ENCODE measurements at regions not wholly inside any gene's neighbourhood (a gene's known extent, or its start where the extent isn't known, plus 50 kb on each side); places are given as distances from the start of the nearest gene placed in this dataset.

GRCh38 chr13:63094717-63095116, 1679.1 kb upstream of the PCDH20 start:
- H3K36me3 ChIP-seq (ENCODE audit: control insufficient read depth in 1 of 2, insufficient read depth in 2 of 2, low read length in 1 of 2): no peaks in the 10 kb centered on the region
- peaks cover 1% of the 10 kb centered on the region for H3K9me3 ChIP-seq (ENCODE audit: control insufficient read depth, low read length)
- H3K27me3 ChIP-seq (ENCODE audit: control insufficient read depth in 1 of 2, insufficient read depth in 2 of 2, low read length in 1 of 2): no peaks in the 10 kb centered on the region
- ATAC-seq (ENCODE audit: low FRiP score) (no peak), DNase-seq (no peak)
- intact Hi-C loops (cut with DNase I): no loop called here
- H3K27ac ChIP-seq (ENCODE audit: low read depth in 1 of 2, low read length in 2 of 2): no peak overlapping the region
- WGBS, 2 donors: 88 to 98% methylated on average over 1 of the region's 1 CpG
- no peak overlapping the region for H3K4me3 ChIP-seq (ENCODE audit: low read length in 2 of 2)
- no peaks in the 10 kb centered on the region for H3K4me1 ChIP-seq (ENCODE audit: control insufficient read depth in 1 of 2, insufficient read depth in 2 of 2, low read length in 2 of 2)

GRCh38 chr13:63093907-63094469, 1678.3 kb upstream of the PCDH20 start:
- DNase-seq (no peak), ATAC-seq (ENCODE audit: low FRiP score) (no peak)
- intact Hi-C loops (cut with DNase I): no loop called here
- Histone ChIP-seq H3K27ac (ENCODE audit: low read depth in 1 of 2, low read length in 2 of 2) (no peak overlapping the region), H3K36me3 (ENCODE audit: control insufficient read depth in 1 of 2, insufficient read depth in 2 of 2, low read length in 1 of 2) (no peaks in the 10 kb centered on the region), H3K4me1 (ENCODE audit: control insufficient read depth in 1 of 2, insufficient read depth in 2 of 2, low read length in 2 of 2) (no peaks in the 10 kb centered on the region), H3K4me3 (ENCODE audit: low read length in 2 of 2) (no peak overlapping the region), H3K27me3 (ENCODE audit: control insufficient read depth in 1 of 2, insufficient read depth in 2 of 2, low read length in 1 of 2) (no peaks in the 10 kb centered on the region), H3K9me3 (ENCODE audit: control insufficient read depth, low read length) (peaks cover 1% of the 10 kb centered on the region)

GRCh38 chr13:63092456-63092855, 1676.8 kb upstream of the PCDH20 start:
- intact Hi-C loops (cut with DNase I): no loop called here
- Histone ChIP-seq H3K4me1 (ENCODE audit: control insufficient read depth in 1 of 2, insufficient read depth in 2 of 2, low read length in 2 of 2) (no peaks in the 10 kb centered on the region), H3K27ac (ENCODE audit: low read depth in 1 of 2, low read length in 2 of 2) (no peak overlapping the region), H3K9me3 (ENCODE audit: control insufficient read depth, low read length) (peaks cover 1% of the 10 kb centered on the region), H3K4me3 (ENCODE audit: low read length in 2 of 2) (no peak overlapping the region), H3K27me3 (ENCODE audit: control insufficient read depth in 1 of 2, insufficient read depth in 2 of 2, low read length in 1 of 2) (no peaks in the 10 kb centered on the region), H3K36me3 (ENCODE audit: control insufficient read depth in 1 of 2, insufficient read depth in 2 of 2, low read length in 1 of 2) (no peaks in the 10 kb centered on the region)
- WGBS, 2 donors: 95 to 99% methylated on average over 1 of the region's 1 CpG
- DNase-seq (no peak), ATAC-seq (ENCODE audit: low FRiP score) (no peak)

- Histone ChIP-seq H3K4me3 (ENCODE audit: low read length in 2 of 2) (no peak overlapping the region), H3K27ac (ENCODE audit: low read depth in 1 of 2, low read length in 2 of 2) (no peak overlapping the region), H3K4me1 (ENCODE audit: control insufficient read depth in 1 of 2, insufficient read depth in 2 of 2, low read length in 2 of 2) (no peaks in the 10 kb centered on the region), H3K27me3 (ENCODE audit: control insufficient read depth in 1 of 2, insufficient read depth in 2 of 2, low read length in 1 of 2) (no peaks in the 10 kb centered on the region), H3K36me3 (ENCODE audit: control insufficient read depth in 1 of 2, insufficient read depth in 2 of 2, low read length in 1 of 2) (no peaks in the 10 kb centered on the region), H3K9me3 (ENCODE audit: control insufficient read depth, low read length) (no peaks in the 10 kb centered on the region)
- DNase-seq (no peak), ATAC-seq (ENCODE audit: low FRiP score) (no peak)
- intact Hi-C loops (cut with DNase I): no loop called here
- 45 to 57% methylated on average over 1 of the region's 1 CpG for WGBS, 2 donors
Measured at GRCh38 chr13:63090524-63090923, 1674.9 kb upstream of the PCDH20 start.

- Histone ChIP-seq H3K27ac (ENCODE audit: low read depth in 1 of 2, low read length in 2 of 2) (no peak overlapping the region), H3K9me3 (ENCODE audit: control insufficient read depth, low read length) (no peaks in the 10 kb centered on the region), H3K4me3 (ENCODE audit: low read length in 2 of 2) (no peak overlapping the region), H3K4me1 (ENCODE audit: control insufficient read depth in 1 of 2, insufficient read depth in 2 of 2, low read length in 2 of 2) (no peaks in the 10 kb centered on the region), H3K27me3 (ENCODE audit: control insufficient read depth in 1 of 2, insufficient read depth in 2 of 2, low read length in 1 of 2) (no peaks in the 10 kb centered on the region), H3K36me3 (ENCODE audit: control insufficient read depth in 1 of 2, insufficient read depth in 2 of 2, low read length in 1 of 2) (no peaks in the 10 kb centered on the region)
- intact Hi-C loops (cut with DNase I): no loop called here
- WGBS, 2 donors: 70 to 81% methylated on average over 1 of the region's 1 CpG
- no peak for ATAC-seq (ENCODE audit: low FRiP score)
- DNase-seq: no peak
Measured at GRCh38 chr13:63088226-63088625, 1672.6 kb upstream of the PCDH20 start.

- H3K36me3 ChIP-seq (ENCODE audit: control insufficient read depth in 1 of 2, insufficient read depth in 2 of 2, low read length in 1 of 2): no peaks in the 10 kb centered on the region
- no peak for DNase-seq
Measured at GRCh38 chr13:63086286-63086685, 1670.6 kb upstream of the PCDH20 start.

GRCh38 chr13:63085851-63086250, 1670.2 kb upstream of the PCDH20 start:
- DNase-seq (no peak), ATAC-seq (ENCODE audit: low FRiP score) (no peak)
- H3K4me3 ChIP-seq (ENCODE audit: low read length in 2 of 2): no peak overlapping the region
- no peak overlapping the region for H3K27ac ChIP-seq (ENCODE audit: low read depth in 1 of 2, low read length in 2 of 2)
- H3K9me3 ChIP-seq (ENCODE audit: control insufficient read depth, low read length): no peaks in the 10 kb centered on the region
- WGBS, 2 donors: 66 to 71% methylated on average over 4 of the region's 4 CpGs
- H3K36me3 ChIP-seq (ENCODE audit: control insufficient read depth in 1 of 2, insufficient read depth in 2 of 2, low read length in 1 of 2): no peaks in the 10 kb centered on the region
- H3K4me1 ChIP-seq (ENCODE audit: control insufficient read depth in 1 of 2, insufficient read depth in 2 of 2, low read length in 2 of 2): no peaks in the 10 kb centered on the region
- intact Hi-C loops (cut with DNase I): no loop called here
- H3K27me3 ChIP-seq (ENCODE audit: control insufficient read depth in 1 of 2, insufficient read depth in 2 of 2, low read length in 1 of 2): no peaks in the 10 kb centered on the region

More at GRCh38 chr13:63086286-63086685, 1670.6 kb upstream of the PCDH20 start:
- H3K4me3 ChIP-seq (ENCODE audit: low read length in 2 of 2): no peak overlapping the region
- no peaks in the 10 kb centered on the region for H3K27me3 ChIP-seq (ENCODE audit: control insufficient read depth in 1 of 2, insufficient read depth in 2 of 2, low read length in 1 of 2)
- H3K4me1 ChIP-seq (ENCODE audit: control insufficient read depth in 1 of 2, insufficient read depth in 2 of 2, low read length in 2 of 2): no peaks in the 10 kb centered on the region
- intact Hi-C loops (cut with DNase I): no loop called here
- 75 to 82% methylated on average over 5 of the region's 5 CpGs for WGBS, 2 donors
- no peaks in the 10 kb centered on the region for H3K9me3 ChIP-seq (ENCODE audit: control insufficient read depth, low read length)
- no peak for ATAC-seq (ENCODE audit: low FRiP score)
- H3K27ac ChIP-seq (ENCODE audit: low read depth in 1 of 2, low read length in 2 of 2): no peak overlapping the region

- Histone ChIP-seq H3K9me3 (ENCODE audit: control insufficient read depth, low read length) (no peaks in the 10 kb centered on the region), H3K27me3 (ENCODE audit: control insufficient read depth in 1 of 2, insufficient read depth in 2 of 2, low read length in 1 of 2) (no peaks in the 10 kb centered on the region), H3K27ac (ENCODE audit: low read depth in 1 of 2, low read length in 2 of 2) (no peak overlapping the region), H3K36me3 (ENCODE audit: control insufficient read depth in 1 of 2, insufficient read depth in 2 of 2, low read length in 1 of 2) (no peaks in the 10 kb centered on the region), H3K4me1 (ENCODE audit: control insufficient read depth in 1 of 2, insufficient read depth in 2 of 2, low read length in 2 of 2) (no peaks in the 10 kb centered on the region), H3K4me3 (ENCODE audit: low read length in 2 of 2) (no peak overlapping the region)
- intact Hi-C loops (cut with DNase I): no loop called here
- 79 to 83% methylated on average over 2 of the region's 2 CpGs for WGBS, 2 donors
- no peak for DNase-seq
- no peak for ATAC-seq (ENCODE audit: low FRiP score)
Measured at GRCh38 chr13:63081400-63082014, 1665.9 kb upstream of the PCDH20 start.

- no peaks in the 10 kb centered on the region for H3K4me1 ChIP-seq (ENCODE audit: control insufficient read depth in 1 of 2, insufficient read depth in 2 of 2, low read length in 2 of 2)
- no peaks in the 10 kb centered on the region for H3K9me3 ChIP-seq (ENCODE audit: control insufficient read depth, low read length)
- no peak overlapping the region for H3K4me3 ChIP-seq (ENCODE audit: low read length in 2 of 2)
- H3K27ac ChIP-seq (ENCODE audit: low read depth in 1 of 2, low read length in 2 of 2): no peak overlapping the region
- H3K36me3 ChIP-seq (ENCODE audit: control insufficient read depth in 1 of 2, insufficient read depth in 2 of 2, low read length in 1 of 2): no peaks in the 10 kb centered on the region
- no peaks in the 10 kb centered on the region for H3K27me3 ChIP-seq (ENCODE audit: control insufficient read depth in 1 of 2, insufficient read depth in 2 of 2, low read length in 1 of 2)
- intact Hi-C loops (cut with DNase I): no loop called here
- no peak for DNase-seq
- no peak for ATAC-seq (ENCODE audit: low FRiP score)
Measured at GRCh38 chr13:63075126-63075525, 1659.5 kb upstream of the PCDH20 start.
